ENCODE measurements at regions not wholly inside any gene's neighbourhood (a gene's known extent, or its start where the extent isn't known, plus 50 kb on each side); places are given as distances from the start of the nearest gene placed in this dataset.

DNA sequence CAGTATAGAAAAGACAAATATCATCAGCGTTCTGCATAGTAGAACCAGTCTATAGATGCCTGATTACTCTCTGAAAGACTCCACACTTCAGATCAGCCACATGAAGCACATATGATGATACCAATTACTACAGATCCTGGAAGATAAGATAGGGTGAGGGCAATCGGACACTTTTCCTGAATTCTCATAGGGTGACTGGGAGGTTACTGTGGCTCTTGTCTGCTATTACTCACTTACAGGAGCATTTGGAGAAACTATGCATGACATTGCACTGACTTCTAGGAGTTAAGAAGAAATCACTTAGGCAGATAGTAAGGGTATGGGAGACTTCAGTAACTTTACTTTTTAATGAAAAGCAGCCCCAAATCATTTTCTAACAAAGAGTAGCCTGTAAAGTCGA, 1140.9 kb downstream of the XPNPEP1 start:
- Histone ChIP-seq H3K9me3 (peaks cover 0 to 13% (median 5%) of the 10 kb centered on the region in 4 donors), H3K36me3 (no peaks in the 10 kb centered on the region), H3K27me3 (no peaks in the 10 kb centered on the region), H3K4me1 (no peaks in the 10 kb centered on the region), H3K4me3 (no peak overlapping the region), H3K27ac (no peak overlapping the region)
- no peak for DNase-seq
- WGBS, 2 donors: 61 to 83% methylated on average over 3 of the region's 3 CpGs
- ATAC-seq (ENCODE audit: low FRiP score in 2 of 2): no peak
- TF ChIP-seq, protein P1, sequence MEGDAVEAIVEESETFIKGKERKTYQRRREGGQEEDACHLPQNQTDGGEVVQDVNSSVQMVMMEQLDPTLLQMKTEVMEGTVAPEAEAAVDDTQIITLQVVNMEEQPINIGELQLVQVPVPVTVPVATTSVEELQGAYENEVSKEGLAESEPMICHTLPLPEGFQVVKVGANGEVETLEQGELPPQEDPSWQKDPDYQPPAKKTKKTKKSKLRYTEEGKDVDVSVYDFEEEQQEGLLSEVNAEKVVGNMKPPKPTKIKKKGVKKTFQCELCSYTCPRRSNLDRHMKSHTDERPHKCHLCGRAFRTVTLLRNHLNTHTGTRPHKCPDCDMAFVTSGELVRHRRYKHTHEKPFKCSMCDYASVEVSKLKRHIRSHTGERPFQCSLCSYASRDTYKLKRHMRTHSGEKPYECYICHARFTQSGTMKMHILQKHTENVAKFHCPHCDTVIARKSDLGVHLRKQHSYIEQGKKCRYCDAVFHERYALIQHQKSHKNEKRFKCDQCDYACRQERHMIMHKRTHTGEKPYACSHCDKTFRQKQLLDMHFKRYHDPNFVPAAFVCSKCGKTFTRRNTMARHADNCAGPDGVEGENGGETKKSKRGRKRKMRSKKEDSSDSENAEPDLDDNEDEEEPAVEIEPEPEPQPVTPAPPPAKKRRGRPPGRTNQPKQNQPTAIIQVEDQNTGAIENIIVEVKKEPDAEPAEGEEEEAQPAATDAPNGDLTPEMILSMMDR (IDR thresholded peaks at IDR 0.05): no peak
- TF ChIP-seq POLR2AphosphoS5 (IDR thresholded peaks at IDR 0.05) (no peak), EP300 (IDR thresholded peaks at IDR 0.05) (no peak), POLR2A (IDR thresholded peaks at IDR 0.05) (no peak)

DNA sequence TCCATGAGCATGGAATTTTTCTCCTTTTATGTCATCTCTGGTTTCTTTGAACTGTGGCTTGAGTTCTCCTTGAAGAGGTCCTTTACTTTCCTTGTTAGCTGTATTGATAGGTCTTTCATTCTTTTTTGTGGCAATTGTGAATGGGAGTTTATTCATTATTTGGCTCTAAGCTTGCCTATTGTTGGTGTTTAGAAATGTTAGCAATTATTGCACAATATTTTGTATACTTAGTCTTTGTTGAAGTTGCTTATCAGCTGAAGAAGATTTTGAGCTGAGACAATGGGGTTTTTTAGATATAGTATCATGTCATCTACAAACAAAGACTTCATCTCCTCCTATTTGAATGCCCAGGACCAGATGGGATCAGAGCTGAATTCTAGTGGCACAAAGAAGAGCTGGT, 1143.8 kb downstream of the XPNPEP1 start:
- peaks cover 0 to 4% (median under 1%) of the 10 kb centered on the region in 4 donors for H3K9me3 ChIP-seq
- H3K36me3 ChIP-seq: no peaks in the 10 kb centered on the region
- H3K4me3 ChIP-seq: no peak overlapping the region
- H3K27ac ChIP-seq: no peak overlapping the region
- no peak for DNase-seq
- H3K4me1 ChIP-seq: no peaks in the 10 kb centered on the region
- H3K27me3 ChIP-seq: no peaks in the 10 kb centered on the region
- no peak for TF ChIP-seq EP300 (IDR thresholded peaks at IDR 0.05)
- TF ChIP-seq POLR2AphosphoS5 (IDR thresholded peaks at IDR 0.05): no peak
- TF ChIP-seq, protein P1 (IDR thresholded peaks at IDR 0.05): no peak
- TF ChIP-seq POLR2A (IDR thresholded peaks at IDR 0.05): no peak
- no peak for ATAC-seq (ENCODE audit: low FRiP score in 2 of 2)

DNA sequence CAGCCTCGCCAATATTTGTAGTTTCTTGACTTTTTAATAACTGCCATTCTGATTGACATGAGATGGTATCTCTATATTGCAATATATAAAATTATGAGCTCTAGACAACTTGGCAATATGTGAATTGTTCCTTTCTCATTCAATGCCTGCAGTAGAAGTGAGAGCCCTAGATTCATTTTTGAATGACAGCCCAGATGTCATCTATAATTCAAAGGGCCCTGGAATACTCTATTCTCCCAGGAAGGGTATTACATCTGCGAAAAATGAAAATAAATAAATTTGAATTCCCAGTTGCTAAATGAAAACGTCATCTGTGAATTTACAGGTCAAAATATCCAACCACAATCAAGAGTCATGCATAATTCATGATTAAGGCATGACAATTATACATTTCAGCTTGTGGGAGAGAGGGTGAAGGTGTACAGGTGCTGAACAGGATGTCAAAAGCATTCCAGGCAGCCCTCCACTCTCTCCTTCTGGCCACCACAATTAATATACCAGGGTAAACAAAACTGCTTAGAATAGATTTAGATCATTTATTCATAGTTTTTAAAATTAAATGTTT, 1147.3 kb downstream of the XPNPEP1 start:
- ATAC-seq (ENCODE audit: low FRiP score in 2 of 2) (no peak), DNase-seq (no peak)
- Histone ChIP-seq H3K4me3 (no peak overlapping the region), H3K36me3 (no peaks in the 10 kb centered on the region), H3K27ac (no peak overlapping the region), H3K27me3 (no peaks in the 10 kb centered on the region), H3K9me3 (no peaks in the 10 kb centered on the region), H3K4me1 (no peaks in the 10 kb centered on the region)
- WGBS, 2 donors: 68 to 80% methylated on average over 3 of the region's 3 CpGs
- no peak for TF ChIP-seq POLR2A (IDR thresholded peaks at IDR 0.05)
- TF ChIP-seq, protein P1 (IDR thresholded peaks at IDR 0.05): no peak
- TF ChIP-seq EP300 (IDR thresholded peaks at IDR 0.05): no peak
- TF ChIP-seq POLR2AphosphoS5 (IDR thresholded peaks at IDR 0.05): no peak

DNA sequence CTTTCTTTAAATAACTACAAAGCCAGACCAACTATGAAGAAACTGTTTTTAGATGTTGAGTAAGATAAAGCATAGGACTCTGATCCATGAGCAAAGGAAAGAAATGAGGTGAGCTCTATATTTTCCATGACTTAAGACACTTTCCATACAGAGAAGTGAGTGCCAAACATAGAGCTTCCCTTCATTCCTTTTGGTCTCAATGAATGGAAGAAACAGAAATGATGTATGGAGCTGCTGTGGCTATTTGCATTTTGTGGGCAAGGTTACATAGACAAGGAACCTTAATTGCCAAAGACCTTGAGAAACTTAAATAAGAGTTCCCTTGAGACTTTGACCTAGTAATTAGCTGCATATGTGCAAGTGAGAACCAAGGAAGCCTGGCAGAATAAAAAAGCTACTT, 1152.2 kb downstream of the XPNPEP1 start:
- Histone ChIP-seq H3K36me3 (no peaks in the 10 kb centered on the region), H3K4me3 (no peak overlapping the region), H3K4me1 (no peaks in the 10 kb centered on the region), H3K27ac (no peak overlapping the region), H3K9me3 (no peaks in the 10 kb centered on the region), H3K27me3 (no peaks in the 10 kb centered on the region)
- ATAC-seq (ENCODE audit: low FRiP score in 2 of 2) (no peak), DNase-seq (no peak)
- TF ChIP-seq POLR2AphosphoS5 (IDR thresholded peaks at IDR 0.05) (no peak), EP300 (IDR thresholded peaks at IDR 0.05) (no peak), POLR2A (IDR thresholded peaks at IDR 0.05) (no peak)
- TF ChIP-seq, protein P1 (IDR thresholded peaks at IDR 0.05): no peak

DNA sequence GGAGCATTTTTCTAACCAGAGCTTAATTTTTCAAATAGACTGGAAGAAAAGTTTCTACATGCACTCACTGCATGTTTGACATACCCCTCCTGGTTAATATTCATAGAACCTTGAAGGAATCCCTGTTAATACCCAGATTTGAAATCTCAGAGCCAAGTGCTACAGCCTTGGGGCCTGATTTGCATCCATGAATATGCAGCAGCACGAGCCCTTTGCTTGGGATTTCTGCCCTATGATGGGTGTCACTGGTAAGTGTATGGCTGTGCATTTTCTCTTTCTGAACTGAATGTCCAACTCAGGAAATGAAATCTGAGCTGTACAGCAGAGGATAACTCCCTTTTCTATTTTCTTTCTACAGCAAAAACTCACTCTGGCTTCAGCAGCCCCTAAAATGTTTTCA, 1157.5 kb downstream of the XPNPEP1 start:
- no peak overlapping the region for H3K27ac ChIP-seq
- H3K4me3 ChIP-seq: no peak overlapping the region
- no peaks in the 10 kb centered on the region for H3K36me3 ChIP-seq
- H3K4me1 ChIP-seq: no peaks in the 10 kb centered on the region
- no peaks in the 10 kb centered on the region for H3K27me3 ChIP-seq
- no peaks in the 10 kb centered on the region for H3K9me3 ChIP-seq
- TF ChIP-seq POLR2A (IDR thresholded peaks at IDR 0.05) (no peak), POLR2AphosphoS5 (IDR thresholded peaks at IDR 0.05) (no peak), EP300 (IDR thresholded peaks at IDR 0.05) (no peak)
- TF ChIP-seq, protein P1 (IDR thresholded peaks at IDR 0.05): no peak
- 79 to 80% methylated on average over 1 of the region's 1 CpG for WGBS, 2 donors
- no peak for DNase-seq
- ATAC-seq (ENCODE audit: low FRiP score in 2 of 2): no peak

Data from upper lobe of left lung (tissue), 6 donors.